NCI-H226 (cell line): ENCODE measurements at regions not wholly inside any gene's neighbourhood (a gene's known extent, or its start where the extent isn't known, plus 50 kb on each side); places are given as distances from the start of the nearest gene placed in this dataset.
"Not testable (repeated sequence)": the region's sequence is repeated elsewhere in the genome, so short reads cannot be mapped to it uniquely, and the experiment has no call there.

Source experiments
- DNase-seq: peaks from one replicate; pipeline ENCODE4 v3.0.0-alpha.2; 2015

DNA sequence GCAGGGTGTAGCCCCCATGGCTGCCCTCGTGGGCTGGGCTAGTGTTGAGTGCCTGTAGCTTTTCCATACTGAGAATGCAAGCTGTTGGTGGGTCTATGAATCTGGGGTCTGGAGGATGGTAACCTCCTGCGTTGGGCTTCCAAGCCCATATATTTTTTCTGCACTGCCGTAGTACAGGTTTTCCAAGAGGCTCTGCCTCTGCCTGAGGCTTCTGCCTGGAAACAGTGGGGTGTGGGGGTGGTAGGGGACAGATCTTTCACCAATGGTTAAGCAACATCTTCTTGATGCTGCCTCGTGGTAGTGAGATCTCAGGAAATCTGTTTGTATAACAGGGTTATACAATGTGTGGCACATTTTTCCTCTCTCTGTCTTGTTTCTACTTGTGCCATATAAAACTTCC lies 189.0 kb upstream of the ZNF519 start:
- DNase-seq: not testable (repeated sequence)

DNA sequence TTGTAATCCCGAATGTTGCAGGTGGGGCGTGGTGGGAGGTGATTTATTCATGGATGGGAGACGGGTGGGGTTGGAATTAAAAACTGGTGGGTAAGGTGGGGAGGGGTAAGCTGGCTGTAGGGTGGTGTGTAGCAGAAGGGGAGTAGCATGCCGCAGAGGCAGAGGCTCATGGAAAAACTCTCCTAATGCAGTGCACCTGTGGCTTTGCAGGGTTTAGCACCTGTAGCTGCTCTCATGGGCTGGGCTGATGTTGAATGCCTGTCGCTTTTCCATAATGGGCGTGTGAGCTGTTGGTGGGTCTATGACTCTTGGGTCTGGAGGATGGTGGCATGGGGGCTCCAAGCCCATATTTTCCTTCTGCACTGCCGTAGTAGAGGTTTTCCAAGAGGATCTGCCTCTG lies 169.0 kb upstream of the ZNF519 start:
- DNase-seq: not testable (repeated sequence)

DNA sequence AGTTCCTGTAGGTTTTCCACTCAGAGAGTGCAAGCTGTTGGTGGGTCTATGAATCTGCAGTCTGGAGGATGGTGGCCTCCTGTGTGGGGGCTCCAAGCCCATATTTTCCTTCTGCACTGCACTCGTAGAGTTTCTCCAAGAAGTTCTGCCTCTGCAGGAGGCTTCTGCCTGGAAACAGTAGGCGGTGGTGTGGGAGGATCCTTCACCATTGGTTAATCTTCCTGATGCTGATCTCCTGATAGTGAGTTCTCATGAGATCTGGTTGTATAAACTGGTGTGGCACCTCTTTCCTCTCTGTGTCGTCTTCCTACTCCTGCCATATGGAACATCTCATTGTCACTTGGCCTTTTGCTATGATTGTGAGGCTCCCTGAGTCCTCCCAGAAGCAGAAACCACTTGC lies 162.8 kb upstream of the ZNF519 start:
- DNase-seq: not testable (repeated sequence)

DNA sequence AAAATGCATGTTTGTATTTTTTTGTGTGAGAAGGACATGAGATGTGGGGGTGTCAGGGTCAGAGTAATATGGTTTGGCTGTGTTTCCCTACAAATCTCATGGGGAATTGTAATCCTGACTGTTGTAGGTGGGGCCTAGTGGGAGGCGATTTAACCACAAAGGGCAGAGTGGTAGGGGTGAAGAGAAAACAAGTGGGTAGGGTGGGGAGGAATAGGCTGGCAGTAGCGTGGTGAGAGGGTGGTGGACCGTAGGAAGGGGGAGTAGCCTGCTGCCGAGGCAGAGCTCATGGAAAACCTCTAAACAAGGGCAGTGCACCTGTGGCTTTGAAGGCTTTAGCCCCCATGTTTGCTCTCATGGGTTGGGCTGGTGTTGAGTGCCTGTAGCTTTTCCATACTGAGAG lies 152.8 kb upstream of the ZNF519 start:
- no peak for DNase-seq

DNA sequence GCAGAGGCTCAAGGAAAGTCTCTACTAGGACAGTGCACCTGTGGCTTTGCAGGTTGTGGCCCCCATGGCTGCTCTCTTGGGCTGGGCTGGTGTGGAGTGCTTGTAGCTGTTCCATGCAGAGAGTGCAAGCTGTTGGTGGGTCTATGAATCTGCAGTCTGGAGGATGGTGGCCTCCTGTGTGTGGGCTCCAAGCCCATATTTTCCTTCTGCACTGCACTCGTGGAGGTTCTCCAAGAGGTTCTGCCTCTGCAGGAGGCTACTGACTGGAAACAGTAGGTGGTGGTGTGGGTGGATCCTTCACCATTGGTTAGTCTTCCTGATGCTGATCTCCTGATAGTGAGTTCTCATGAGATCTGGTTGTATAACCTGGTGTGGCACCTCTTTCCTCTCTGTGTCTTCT lies 143.2 kb upstream of the ZNF519 start:
- not testable (repeated sequence) for DNase-seq

DNA sequence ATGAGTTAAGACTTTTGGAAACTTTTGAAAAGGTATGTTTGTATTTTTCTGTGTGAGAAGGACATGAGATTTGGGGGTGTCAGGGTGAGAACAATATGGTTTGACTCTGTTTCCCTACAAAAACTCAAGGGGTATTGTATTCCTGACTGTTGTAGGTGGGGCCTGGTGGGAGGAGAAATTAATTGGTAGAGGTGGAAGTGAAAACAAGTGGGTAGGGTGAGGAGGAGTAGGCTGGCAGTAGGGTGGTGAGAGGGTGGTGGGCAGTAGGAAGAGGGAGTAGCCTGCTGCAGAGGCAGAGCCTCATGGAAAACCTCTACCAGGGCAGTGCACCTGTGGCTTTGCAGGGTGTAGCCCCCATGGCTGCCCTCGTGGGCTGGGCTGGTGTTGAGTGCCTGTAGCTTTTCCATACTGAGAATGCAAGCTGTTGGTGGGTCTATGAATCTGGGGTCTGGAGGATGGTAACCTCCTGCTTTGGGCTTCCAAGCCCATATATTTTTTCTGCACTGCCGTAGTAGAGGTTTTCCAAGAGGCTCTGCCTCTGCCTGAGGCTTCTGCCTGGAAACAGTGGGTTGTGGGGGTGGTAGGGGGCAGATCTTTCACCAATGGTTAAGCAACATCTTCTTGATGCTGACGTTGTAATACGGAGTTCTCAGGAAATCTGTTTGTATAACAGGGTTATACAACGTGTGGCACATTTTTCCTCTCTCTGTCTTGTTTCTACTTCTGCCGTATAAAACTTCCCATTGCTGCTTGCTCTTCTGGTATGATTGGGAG lies 133.6 kb upstream of the ZNF519 start:
- not testable (repeated sequence) for DNase-seq

DNA sequence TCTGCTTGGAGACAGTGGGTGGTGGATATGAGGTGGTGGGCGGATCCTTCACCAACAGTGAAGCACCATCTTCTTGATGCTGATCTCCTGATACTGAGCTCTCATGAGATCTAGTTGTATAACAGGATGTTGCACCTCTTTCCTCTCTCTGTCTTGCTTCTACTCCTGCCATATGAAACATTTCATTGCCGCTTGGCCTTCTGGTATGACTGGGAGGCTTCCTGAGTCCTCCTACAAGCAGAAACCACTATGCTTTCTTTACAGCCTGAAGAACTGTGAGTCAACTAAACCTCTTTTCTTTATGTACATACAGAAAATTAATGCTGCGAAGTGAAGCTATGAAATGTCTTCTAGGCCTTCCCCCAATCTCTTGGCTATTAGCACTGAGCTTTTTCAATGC lies 130.6 kb upstream of the ZNF519 start:
- not testable (repeated sequence) for DNase-seq

DNA sequence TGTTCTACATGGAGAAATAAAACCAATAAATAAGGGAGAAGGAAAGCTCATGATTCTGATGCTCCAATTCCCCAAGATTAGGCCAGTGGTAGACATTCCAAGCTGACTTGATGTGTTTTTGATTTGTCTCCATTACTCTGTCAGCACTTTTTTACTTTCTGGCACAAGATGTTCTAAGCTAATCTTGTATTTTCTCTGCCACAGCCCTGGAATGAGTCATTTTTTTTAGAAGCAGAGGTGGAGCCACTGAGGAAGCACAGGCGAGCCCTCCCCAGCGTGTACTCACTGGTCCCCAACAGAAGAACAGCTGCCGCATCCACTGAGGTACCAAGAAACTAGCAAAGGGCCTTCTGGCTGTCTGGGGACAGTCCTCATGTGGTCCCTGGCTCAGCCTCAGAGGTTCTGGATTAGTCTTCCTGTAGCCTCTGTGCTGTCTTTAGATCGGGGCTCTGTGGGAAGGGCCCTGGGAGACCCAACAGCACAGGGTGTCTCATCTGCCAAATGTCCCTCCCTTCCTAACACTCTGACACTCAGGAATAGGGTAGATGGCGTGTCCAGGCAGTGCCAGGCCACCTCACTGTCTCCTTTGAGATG lies 117.9 kb upstream of the ZNF519 start:
- DNase-seq: not testable (repeated sequence)

DNA sequence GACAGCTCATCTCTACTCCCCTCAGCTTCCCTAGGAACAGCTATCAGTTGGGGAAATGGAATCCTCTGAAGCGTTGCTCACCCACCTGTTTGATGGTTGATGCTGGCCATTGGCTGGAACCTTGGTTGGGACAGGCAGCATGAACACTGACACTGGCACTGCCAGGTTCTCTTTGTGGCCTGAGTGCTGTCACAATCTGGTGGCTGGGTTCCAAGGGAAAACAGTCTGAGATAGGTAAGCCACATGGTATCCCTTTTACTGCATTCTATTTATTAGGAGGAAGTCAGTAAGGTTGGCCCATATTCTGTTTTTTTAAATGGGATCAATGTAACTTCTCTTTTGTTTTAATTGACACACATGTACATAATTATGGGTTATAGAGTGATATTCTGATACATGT lies 107.0 kb upstream of the ZNF519 start:
- DNase-seq: not testable (repeated sequence)

DNA sequence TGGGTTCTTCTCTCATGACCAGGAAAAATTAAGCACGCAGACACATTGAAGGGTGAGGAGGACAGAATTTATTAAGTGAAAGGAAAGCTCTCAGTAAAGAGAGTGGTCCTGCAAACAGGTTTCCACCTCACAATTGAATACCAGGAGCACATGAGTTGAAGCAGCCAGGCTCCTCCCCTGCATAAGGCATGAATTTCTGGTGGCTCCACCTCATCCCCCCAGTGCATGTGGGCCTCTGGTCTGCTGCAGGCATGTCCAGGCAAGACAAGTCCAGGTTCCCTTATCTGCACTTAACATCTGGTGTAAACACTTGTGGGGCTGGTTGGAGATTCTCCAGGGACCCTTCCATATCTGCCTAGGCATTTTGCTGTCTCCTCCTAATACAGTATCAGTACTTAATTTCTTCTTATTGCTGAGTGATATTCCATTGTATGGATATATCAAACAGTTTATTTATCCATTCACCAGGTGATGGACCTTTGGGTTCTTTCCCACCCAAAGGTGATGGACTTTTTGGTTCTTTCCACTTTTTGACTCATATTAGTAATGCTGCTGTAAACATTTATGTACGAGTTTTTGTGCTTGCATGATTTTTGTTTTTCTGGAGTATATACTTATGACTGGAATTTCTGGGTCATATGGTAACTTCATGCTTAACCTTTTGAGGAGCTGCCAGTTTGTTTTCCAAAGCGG lies 104.3 kb upstream of the ZNF519 start:
- DNase-seq: not testable (repeated sequence)

DNA sequence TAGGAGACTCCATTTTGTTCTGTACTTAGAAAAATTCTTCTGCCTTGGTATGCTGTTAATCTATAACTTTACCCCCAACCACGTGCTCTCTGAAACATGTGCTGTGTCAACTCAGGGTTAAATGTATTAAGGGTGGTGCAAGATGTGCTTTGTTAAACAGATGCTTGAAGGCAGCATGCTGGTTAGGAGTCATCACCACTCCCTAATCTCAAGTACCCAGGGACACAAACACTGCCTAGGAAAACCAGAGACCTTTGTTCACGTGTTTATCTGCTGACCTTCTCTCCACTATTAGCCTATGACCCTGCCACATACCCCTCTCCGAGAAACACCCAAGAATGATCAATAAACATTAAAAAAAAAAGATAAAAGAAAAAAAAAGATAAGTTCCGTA lies 93.0 kb upstream of the ZNF519 start:
- DNase-seq: not testable (repeated sequence)

DNA sequence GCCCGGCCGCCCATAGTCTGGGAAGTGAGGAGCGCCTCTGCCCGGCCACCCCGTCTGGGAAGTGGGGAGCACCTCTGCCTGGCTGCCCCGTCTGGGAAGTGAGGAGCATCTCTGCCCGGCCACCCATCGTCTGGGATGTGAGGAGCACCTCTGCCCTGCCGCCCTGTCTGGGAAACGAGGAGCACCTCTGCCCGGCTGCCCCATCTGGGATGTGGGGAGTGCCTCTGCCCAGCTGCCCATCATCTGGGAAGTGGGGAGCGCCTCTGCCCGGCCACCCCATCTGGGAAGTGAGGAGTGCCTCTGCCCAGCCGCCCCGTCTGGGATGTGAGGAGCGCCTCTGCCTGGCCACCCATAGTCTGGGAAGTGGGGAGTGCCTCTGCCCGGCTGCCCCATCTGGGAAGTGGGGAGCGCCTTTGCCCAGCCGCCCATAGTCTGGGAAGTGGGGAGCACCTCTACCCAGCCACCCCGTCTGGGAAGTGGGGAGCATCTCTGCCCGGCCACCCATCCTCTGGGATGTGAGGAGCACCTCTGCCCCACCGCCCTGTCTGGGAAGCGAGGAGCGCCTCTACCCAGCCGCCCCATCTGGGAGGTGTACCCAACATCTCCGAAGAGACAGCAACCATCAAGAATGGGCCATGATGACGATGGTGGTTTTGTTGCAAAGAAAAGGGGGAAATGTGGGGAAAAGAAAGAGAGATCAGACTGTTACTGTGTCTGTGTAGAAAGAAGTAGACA lies 92.5 kb upstream of the ZNF519 start:
- not testable (repeated sequence) for DNase-seq

DNA sequence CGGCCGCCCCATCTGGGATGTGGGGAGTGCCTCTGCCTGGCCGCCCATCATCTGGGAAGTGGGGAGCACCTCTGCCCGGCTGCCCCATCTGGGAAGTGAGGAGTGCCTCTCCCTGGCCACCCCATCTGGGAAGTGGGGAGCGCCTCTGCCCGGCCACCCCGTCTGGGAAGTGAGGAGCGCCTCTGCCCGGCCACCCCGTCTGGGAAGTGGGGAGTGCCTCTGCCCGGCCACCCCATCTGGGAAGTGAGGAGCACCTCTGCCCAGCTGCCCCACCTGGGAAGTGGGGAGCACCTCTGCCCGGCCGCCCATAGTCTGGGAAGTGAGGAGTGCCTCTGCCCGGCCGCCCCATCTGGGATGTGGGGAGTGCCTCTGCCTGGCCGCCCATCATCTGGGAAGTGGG lies 91.7 kb upstream of the ZNF519 start:
- not testable (repeated sequence) for DNase-seq

DNA sequence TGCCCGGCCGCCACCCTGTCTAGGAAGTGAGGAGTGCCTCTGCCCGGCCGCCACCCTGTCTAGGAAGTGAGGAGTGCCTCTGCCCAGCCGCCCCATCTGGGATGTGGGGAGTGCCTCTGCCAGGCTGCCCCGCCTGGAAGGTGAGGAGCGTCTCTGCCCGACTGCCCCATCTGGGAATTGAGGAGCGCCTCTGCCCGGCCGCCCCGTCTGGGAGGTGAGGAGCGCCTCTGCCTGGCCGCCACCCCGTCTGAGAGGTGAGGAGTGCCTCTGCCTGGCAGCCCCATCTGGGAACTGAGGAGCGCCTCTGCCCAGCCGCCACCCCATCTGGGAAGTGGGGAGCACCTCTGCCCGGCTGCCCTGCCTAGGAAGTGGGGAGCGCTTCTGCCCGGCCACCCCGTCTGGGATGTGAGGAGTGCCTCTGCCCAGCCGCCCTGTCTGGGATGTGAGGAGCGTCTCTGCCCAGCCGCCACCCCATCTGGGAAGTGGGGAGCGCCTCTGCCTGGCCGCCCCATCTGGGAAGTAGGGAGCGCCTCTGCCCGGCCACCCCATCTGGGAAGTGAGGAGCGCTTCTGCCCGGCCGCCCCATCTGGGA lies 91.1 kb upstream of the ZNF519 start:
- DNase-seq: not testable (repeated sequence)

DNA sequence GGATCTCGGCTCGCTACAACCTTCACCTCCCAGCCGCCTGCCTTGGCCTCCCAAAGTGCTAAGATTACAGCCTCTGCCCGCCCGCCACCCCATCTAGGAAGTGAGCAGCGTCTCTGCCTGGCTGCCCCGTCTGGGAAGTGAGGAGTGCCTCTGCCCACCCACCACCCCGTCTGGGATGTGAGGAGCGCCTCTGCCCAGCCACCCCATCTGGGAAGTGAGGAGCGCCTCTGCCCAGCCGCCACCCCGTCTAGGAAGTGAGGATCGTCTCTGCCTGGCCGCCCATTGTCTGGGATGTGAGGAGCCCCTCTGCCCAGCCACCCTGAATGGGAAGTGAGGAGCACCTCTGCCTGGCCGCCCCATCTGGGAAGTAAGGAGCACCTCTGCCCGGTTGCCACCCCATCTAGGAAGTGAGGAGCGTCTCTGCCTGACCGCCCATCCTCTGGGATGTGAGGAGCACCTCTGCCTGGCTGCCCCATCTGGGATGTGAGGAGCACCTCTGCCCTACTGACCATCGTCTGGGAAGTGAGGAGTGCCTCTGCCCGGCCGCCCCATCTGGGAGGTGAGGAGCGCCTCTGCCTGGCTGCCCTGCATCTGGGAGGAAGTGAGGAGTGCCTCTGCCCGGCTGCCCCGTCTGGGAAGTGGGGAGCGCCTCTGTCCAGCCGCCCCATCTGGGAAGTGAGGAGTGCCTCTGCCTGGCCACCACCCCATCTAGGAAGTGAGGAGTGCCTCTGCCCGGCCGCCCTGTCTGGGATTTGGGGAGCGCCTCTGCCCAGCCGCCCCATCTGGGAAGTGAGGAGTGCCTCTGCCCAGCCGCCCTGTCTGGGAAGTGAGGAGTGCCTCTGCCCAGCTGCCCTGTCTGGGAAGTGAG lies 90.4 kb upstream of the ZNF519 start:
- not testable (repeated sequence) for DNase-seq

DNA sequence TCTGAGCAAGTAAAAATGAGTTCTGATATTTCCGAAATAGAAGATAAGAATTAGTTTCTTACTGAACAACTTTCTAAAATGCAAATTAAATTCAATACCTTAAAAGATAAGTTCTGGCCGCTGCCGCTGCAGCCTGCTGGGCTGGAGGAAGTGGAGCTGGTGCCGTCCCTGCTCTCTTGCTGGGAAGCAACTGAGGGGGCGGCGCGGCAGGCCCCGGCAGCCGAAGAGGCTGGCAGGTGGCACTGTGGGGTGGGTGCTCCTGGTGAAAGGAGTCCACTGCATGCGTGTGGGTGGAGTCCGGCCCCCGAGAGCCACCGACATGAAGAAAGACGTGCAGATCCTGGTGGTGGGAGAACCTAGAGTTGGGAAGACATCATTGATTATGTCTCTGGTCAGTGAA lies 89.5 kb upstream of the ZNF519 start:
- DNase-seq: no peak

DNA sequence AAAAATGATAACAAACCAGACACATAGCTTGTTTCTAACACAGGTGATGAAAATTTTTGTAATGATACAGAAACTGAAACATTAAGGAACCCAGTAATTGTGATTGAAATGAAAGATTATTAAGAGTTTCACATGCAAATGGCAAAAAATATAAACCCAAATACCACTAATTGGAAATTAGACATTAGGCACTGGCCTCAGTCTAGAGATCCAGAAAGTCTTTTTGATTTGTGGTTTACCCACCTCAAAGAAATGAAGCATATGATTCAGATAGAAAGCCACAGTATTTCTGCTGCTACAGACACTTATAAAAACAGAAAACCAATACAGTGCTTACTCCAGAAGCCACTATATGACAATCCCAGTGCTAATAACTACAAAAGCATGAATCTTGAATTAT lies 83.7 kb upstream of the ZNF519 start:
- DNase-seq: not testable (repeated sequence)

DNA sequence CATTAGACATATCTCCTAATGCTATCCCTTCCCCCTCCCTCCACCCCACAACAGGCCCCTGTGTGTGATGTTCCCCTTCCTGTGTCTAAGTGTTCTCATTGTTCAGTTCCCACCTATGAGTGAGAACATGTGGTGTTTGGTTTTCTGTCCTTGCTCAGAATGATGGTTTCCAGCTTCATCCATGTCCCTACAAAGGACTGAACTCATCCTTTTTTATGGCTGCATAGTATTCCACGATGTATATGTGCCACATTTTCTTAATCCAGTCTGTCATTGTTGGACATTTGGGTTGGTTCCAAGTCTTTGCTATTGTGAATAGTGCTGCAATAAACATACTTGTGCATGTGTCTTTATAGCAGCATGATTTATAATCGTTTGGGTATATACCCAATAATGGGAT lies 71.2 kb upstream of the ZNF519 start:
- not testable (repeated sequence) for DNase-seq

DNA sequence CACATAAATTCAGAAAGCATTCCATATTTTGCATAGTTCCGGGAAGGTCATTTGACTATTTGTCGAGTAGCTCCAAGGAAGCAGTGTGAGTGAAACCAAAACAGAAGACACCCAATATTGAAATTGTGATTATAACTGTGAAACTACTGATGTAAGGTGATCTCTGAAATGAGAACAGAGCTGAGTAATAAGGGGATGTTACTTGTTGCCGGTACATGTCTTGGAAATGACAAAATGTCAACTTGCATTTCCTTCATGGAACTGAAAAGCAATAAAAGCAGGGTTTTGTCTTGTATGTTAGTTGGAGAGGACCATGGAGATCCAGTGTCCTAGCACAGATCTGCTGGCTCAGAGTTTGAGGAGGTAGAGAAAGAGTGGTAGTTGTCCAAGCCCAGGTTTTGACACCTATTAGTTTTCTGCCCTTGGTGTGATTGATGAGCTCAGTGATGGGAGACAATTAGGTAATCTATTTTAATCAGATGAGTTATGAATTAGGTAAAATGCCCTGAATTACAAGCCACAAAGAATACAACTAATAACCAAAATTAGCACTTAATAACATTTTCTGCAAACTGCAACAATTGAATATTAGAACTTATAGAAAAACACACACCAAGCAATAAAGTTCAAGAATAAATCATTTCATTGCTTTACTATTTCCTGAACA lies 58.7 kb upstream of the ZNF519 start:
- not testable (repeated sequence) for DNase-seq

DNA sequence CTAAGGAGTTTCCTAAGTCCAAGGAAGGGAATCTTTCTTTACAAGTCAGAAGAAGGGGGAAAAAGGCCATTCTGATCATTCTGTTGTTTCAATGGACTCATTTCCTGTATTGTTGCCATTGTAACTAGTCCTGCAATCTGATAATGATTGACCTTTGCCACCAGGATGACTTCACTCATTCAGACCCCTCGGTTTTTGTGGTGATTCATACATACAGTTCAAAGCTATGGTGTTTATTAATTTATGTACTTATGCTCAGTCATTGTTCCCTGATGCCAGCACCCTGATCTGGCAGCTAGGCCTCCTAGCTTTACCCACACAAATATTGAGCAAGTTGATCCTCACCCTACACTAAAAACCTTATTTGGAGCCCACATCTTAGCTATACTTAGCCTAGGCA lies 57.6 kb upstream of the ZNF519 start:
- DNase-seq: peak; percentile 2

DNA sequence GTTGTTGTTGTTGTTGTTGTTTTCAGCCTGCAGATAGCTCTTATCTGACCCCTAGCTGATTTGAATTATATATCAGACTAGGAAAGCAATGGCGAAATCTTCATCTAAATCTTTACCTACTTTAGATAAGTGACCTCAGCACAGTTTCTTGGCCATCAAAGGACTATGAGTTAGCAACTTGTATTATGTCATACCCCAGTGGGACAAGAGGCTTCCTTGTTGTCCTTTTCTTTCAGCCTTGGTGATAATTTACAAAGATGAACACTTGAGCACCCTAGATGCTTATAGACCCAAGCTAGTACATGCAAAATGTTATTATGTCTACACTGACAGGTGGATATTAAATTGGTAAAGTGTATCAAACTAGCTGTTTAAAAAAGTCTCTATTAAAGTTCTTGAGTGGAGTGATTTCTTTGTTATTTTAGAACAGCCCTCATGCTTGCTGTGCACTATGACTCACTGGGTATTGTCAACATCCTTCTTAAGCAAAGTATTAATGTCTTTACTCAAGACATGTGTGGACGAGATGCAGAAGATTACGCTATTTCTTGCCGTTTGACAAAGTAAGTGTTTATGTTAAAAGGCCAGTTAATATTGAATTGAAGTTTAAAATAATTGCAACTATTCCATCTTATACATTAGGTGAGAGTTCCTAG lies 56.6 kb upstream of the ZNF519 start:
- DNase-seq: not testable (repeated sequence)
